ENCODE measurements at regions not wholly inside any gene's neighbourhood (a gene's known extent, or its start where the extent isn't known, plus 50 kb on each side); places are given as distances from the start of the nearest gene placed in this dataset.

- Mint-ChIP-seq H3K27me3 (peaks cover 6% of the 10 kb centered on the region), H3K36me3 (no peaks in the 10 kb centered on the region), H3K4me1 (ENCODE audit: low read depth) (no peaks in the 10 kb centered on the region), H3K27ac (no peak overlapping the region), H3K9me3 (ENCODE audit: low read depth) (no peaks in the 10 kb centered on the region), H3K4me3 (no peak overlapping the region)
Measured at GRCh38 chr13:74773248-74773647, 639.0 kb upstream of the KLF12 start.

- Mint-ChIP-seq H3K4me3 (no peak overlapping the region), H3K36me3 (no peaks in the 10 kb centered on the region), H3K27ac (no peak overlapping the region), H3K27me3 (peaks cover 6% of the 10 kb centered on the region), H3K9me3 (ENCODE audit: low read depth) (no peaks in the 10 kb centered on the region), H3K4me1 (ENCODE audit: low read depth) (no peaks in the 10 kb centered on the region)
Measured at GRCh38 chr13:74771964-74772363, 637.8 kb upstream of the KLF12 start.

- Mint-ChIP-seq H3K36me3 (no peaks in the 10 kb centered on the region), H3K27ac (no peak overlapping the region), H3K4me1 (ENCODE audit: low read depth) (no peaks in the 10 kb centered on the region), H3K9me3 (ENCODE audit: low read depth) (no peaks in the 10 kb centered on the region), H3K27me3 (no peaks in the 10 kb centered on the region), H3K4me3 (no peak overlapping the region)
Measured at GRCh38 chr13:74770361-74770760, 636.2 kb upstream of the KLF12 start.

- Mint-ChIP-seq H3K4me1 (ENCODE audit: low read depth) (no peaks in the 10 kb centered on the region), H3K27me3 (no peaks in the 10 kb centered on the region), H3K27ac (no peak overlapping the region), H3K36me3 (no peaks in the 10 kb centered on the region), H3K9me3 (ENCODE audit: low read depth) (no peaks in the 10 kb centered on the region), H3K4me3 (no peak overlapping the region)
Measured at GRCh38 chr13:74769333-74769732, 635.1 kb upstream of the KLF12 start.

GRCh38 chr13:74768521-74769085, 634.4 kb upstream of the KLF12 start:
- Mint-ChIP-seq H3K36me3 (no peaks in the 10 kb centered on the region), H3K9me3 (ENCODE audit: low read depth) (no peaks in the 10 kb centered on the region), H3K27me3 (no peaks in the 10 kb centered on the region), H3K4me1 (ENCODE audit: low read depth) (no peaks in the 10 kb centered on the region), H3K27ac (no peak overlapping the region), H3K4me3 (no peak overlapping the region)

- H3K27me3 Mint-ChIP-seq = no peaks in the 10 kb centered on the region
- no peaks in the 10 kb centered on the region for H3K4me1 Mint-ChIP-seq (ENCODE audit: low read depth)
- H3K4me3 Mint-ChIP-seq = no peak overlapping the region
- no peaks in the 10 kb centered on the region for H3K36me3 Mint-ChIP-seq
- no peaks in the 10 kb centered on the region for H3K9me3 Mint-ChIP-seq (ENCODE audit: low read depth)
- no peak overlapping the region for H3K27ac Mint-ChIP-seq
Measured at GRCh38 chr13:74767050-74767449, 632.8 kb upstream of the KLF12 start.

- Mint-ChIP-seq H3K27ac (no peak overlapping the region), H3K4me1 (ENCODE audit: low read depth) (no peaks in the 10 kb centered on the region), H3K27me3 (no peaks in the 10 kb centered on the region), H3K4me3 (no peak overlapping the region), H3K9me3 (ENCODE audit: low read depth) (no peaks in the 10 kb centered on the region), H3K36me3 (no peaks in the 10 kb centered on the region)
Measured at GRCh38 chr13:74765955-74766354, 631.8 kb upstream of the KLF12 start.

- Mint-ChIP-seq H3K36me3 (no peaks in the 10 kb centered on the region), H3K9me3 (ENCODE audit: low read depth) (no peaks in the 10 kb centered on the region), H3K4me3 (no peak overlapping the region), H3K27ac (no peak overlapping the region), H3K27me3 (no peaks in the 10 kb centered on the region), H3K4me1 (ENCODE audit: low read depth) (no peaks in the 10 kb centered on the region)
Measured at GRCh38 chr13:74761801-74762757, 627.9 kb upstream of the KLF12 start.

GRCh38 chr13:74758188-74758587, 624.0 kb upstream of the KLF12 start:
- Mint-ChIP-seq H3K27ac (no peak overlapping the region), H3K9me3 (ENCODE audit: low read depth) (no peaks in the 10 kb centered on the region), H3K4me3 (no peak overlapping the region), H3K36me3 (no peaks in the 10 kb centered on the region), H3K27me3 (no peaks in the 10 kb centered on the region), H3K4me1 (ENCODE audit: low read depth) (no peaks in the 10 kb centered on the region)

- Mint-ChIP-seq H3K9me3 (ENCODE audit: low read depth) (no peaks in the 10 kb centered on the region), H3K27me3 (no peaks in the 10 kb centered on the region), H3K4me3 (no peak overlapping the region), H3K36me3 (no peaks in the 10 kb centered on the region), H3K4me1 (ENCODE audit: low read depth) (no peaks in the 10 kb centered on the region), H3K27ac (no peak overlapping the region)
Measured at GRCh38 chr13:74755065-74755464, 620.9 kb upstream of the KLF12 start.

- Mint-ChIP-seq H3K9me3 (ENCODE audit: low read depth) (no peaks in the 10 kb centered on the region), H3K4me3 (no peak overlapping the region), H3K4me1 (ENCODE audit: low read depth) (no peaks in the 10 kb centered on the region), H3K27ac (no peak overlapping the region), H3K27me3 (no peaks in the 10 kb centered on the region), H3K36me3 (no peaks in the 10 kb centered on the region)
Measured at GRCh38 chr13:74751739-74752138, 617.5 kb upstream of the KLF12 start.

GRCh38 chr13:74747186-74747955, 613.2 kb upstream of the KLF12 start:
- H3K27me3 Mint-ChIP-seq = no peaks in the 10 kb centered on the region
- no peaks in the 10 kb centered on the region for H3K36me3 Mint-ChIP-seq
- no peaks in the 10 kb centered on the region for H3K4me1 Mint-ChIP-seq (ENCODE audit: low read depth)
- H3K9me3 Mint-ChIP-seq (ENCODE audit: low read depth) = no peaks in the 10 kb centered on the region
- no peak overlapping the region for H3K4me3 Mint-ChIP-seq
- H3K27ac Mint-ChIP-seq = no peak overlapping the region

- Mint-ChIP-seq H3K9me3 (ENCODE audit: low read depth) (no peaks in the 10 kb centered on the region), H3K27me3 (peaks cover 2% of the 10 kb centered on the region), H3K27ac (no peak overlapping the region), H3K4me1 (ENCODE audit: low read depth) (no peaks in the 10 kb centered on the region), H3K36me3 (no peaks in the 10 kb centered on the region), H3K4me3 (no peak overlapping the region)
Measured at GRCh38 chr13:74743992-74744391, 609.8 kb upstream of the KLF12 start.

- Mint-ChIP-seq H3K27me3 (peaks cover 3% of the 10 kb centered on the region), H3K9me3 (ENCODE audit: low read depth) (no peaks in the 10 kb centered on the region), H3K27ac (no peak overlapping the region), H3K4me1 (ENCODE audit: low read depth) (no peaks in the 10 kb centered on the region), H3K4me3 (no peak overlapping the region), H3K36me3 (no peaks in the 10 kb centered on the region)
Measured at GRCh38 chr13:74741732-74742131, 607.5 kb upstream of the KLF12 start.

- Mint-ChIP-seq H3K4me1 (ENCODE audit: low read depth) (no peaks in the 10 kb centered on the region), H3K36me3 (no peaks in the 10 kb centered on the region), H3K4me3 (no peak overlapping the region), H3K27ac (no peak overlapping the region), H3K27me3 (peaks cover 2% of the 10 kb centered on the region), H3K9me3 (ENCODE audit: low read depth) (no peaks in the 10 kb centered on the region)
Measured at GRCh38 chr13:74732736-74733385, 598.7 kb upstream of the KLF12 start.

Measured in activated naive CD8-positive, alpha-beta T cell (primary cell).